ENCODE measurements at regions not wholly inside any gene's neighbourhood (a gene's known extent, or its start where the extent isn't known, plus 50 kb on each side); places are given as distances from the start of the nearest gene placed in this dataset.

DNA sequence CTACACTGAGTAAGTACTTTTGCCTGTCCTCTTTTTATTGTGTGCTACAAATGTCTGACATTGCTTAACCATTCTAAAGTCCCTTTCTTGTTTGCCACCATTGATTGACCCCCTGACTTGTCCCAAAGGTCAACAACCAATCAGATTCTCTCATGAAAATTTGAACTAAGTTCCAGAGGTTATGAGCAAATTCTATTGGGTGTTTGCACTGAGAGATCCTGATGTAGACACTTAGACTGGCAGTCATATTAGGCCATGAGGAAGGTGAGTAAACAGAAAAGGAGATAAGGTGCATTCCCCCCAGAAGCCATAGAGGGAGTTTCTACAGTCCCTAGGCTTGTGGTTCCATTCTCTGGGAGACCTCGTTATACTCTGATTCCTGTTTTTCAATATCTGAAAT is 101.3 kb upstream of the E2F8 start:
- TF ChIP-seq POLR2A (IDR thresholded peaks at IDR 0.05), result no peak
- TF ChIP-seq, protein P1, sequence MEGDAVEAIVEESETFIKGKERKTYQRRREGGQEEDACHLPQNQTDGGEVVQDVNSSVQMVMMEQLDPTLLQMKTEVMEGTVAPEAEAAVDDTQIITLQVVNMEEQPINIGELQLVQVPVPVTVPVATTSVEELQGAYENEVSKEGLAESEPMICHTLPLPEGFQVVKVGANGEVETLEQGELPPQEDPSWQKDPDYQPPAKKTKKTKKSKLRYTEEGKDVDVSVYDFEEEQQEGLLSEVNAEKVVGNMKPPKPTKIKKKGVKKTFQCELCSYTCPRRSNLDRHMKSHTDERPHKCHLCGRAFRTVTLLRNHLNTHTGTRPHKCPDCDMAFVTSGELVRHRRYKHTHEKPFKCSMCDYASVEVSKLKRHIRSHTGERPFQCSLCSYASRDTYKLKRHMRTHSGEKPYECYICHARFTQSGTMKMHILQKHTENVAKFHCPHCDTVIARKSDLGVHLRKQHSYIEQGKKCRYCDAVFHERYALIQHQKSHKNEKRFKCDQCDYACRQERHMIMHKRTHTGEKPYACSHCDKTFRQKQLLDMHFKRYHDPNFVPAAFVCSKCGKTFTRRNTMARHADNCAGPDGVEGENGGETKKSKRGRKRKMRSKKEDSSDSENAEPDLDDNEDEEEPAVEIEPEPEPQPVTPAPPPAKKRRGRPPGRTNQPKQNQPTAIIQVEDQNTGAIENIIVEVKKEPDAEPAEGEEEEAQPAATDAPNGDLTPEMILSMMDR (IDR thresholded peaks at IDR 0.05), result no peak

Data from upper lobe of left lung (tissue), 4 donors.